GM12878 (cell line): ENCODE measurements at regions not wholly inside any gene's neighbourhood (a gene's known extent, or its start where the extent isn't known, plus 50 kb on each side); places are given as distances from the start of the nearest gene placed in this dataset.

Experiments
- ATAC-seq: fragments of 200-7000 bp; cut with Tn5 transposase; 3 replicates; pipeline ENCODE4 v1.9.1; 2020; ENCODE audit warnings: mild to moderate bottlenecking, moderate library complexity
- BruUV-seq: library from RNA; stranded (reverse); fragments of 400-500 nt; replicated peaks from 2 replicates; lab custom pipeline; 2021; lab: Mats Ljungman, UMichigan
- CTCF ChIA-PET: fragments of 300-600 bp; sonication (Branson Sonifier 250); formaldehyde crosslinking; extraction: SDS; loops from one replicate; lab custom pipeline; 2021; ENCODE audit warnings: inconsistent platforms; lab: Yijun Ruan, JAX
- POLR2A ChIA-PET: fragments of 350-600 bp; formaldehyde crosslinking; extraction: SDS; loops from one replicate; lab custom pipeline; 2021; ENCODE audit warnings: inconsistent platforms; lab: Charles Lee
- RAD21 ChIA-PET: fragments of 300-600 bp; sonication (Branson Sonifier 250); formaldehyde crosslinking; loops from one replicate; lab custom pipeline; 2023; ENCODE audit warnings: antibody characterized with exemption; ENCODE audit not compliant: unreplicated experiment; lab: Charles Lee
- SMC1A ChIA-PET: fragments of 300-600 bp; sonication (Branson Sonifier 250); formaldehyde crosslinking; loops from one replicate; lab custom pipeline; 2023; ENCODE audit not compliant: unreplicated experiment, uncharacterized antibody; lab: Charles Lee
- DNase-seq: peaks from one replicate; pipeline ENCODE4 v3.0.0-alpha.2; 2011; ENCODE audit warnings: low read depth, low spot score
- FAIRE-seq: peaks from 3 replicates; lab custom pipeline; 2011; peaks lifted over from hg19 to GRCh38; lab: Jason Lieb, UNC
- H2AFZ ChIP-seq: 2 replicates; pipeline ENCODE4 v1.6.0; 2011; ENCODE audit warnings: low read depth, low read length, control low read depth; ENCODE audit not compliant: control insufficient read depth
- H3K27ac ChIP-seq: 2 replicates; pipeline ENCODE4 v1.5.1; 2011; ENCODE audit warnings: control low read depth; ENCODE audit not compliant: control insufficient read depth, insufficient read depth
- H3K27me3 ChIP-seq, 2 experiments: replicated peaks in 1 of 2; 2 replicates each; pipeline versions ENCODE4 v1.6.0 to v1.6.1; 2011; ENCODE audit warnings: low read length in 1 of 2; ENCODE audit not compliant: control insufficient read depth in 2 of 2, insufficient read depth in 2 of 2
- H3K36me3 ChIP-seq, 2 experiments: 2 replicates each; pipeline ENCODE4 v1.5.1; 2011; ENCODE audit warnings: low read length in 1 of 2; ENCODE audit not compliant: control insufficient read depth in 2 of 2, insufficient read depth in 2 of 2
- H3K4me1 ChIP-seq: 2 replicates; pipeline ENCODE4 v1.6.1; 2011; ENCODE audit warnings: mild to moderate bottlenecking, low read length, moderate library complexity, mixed read lengths; ENCODE audit not compliant: control insufficient read depth, insufficient read depth
- H3K4me2 ChIP-seq: 2 replicates; pipeline ENCODE4 v1.6.0; 2011; ENCODE audit warnings: control low read depth; ENCODE audit not compliant: control insufficient read depth, insufficient read depth
- H3K4me3 ChIP-seq: fragments of 200-600 bp; sonication (generic); 2 replicates; pipeline ENCODE4 v1.5.1; 2016
- H3K79me2 ChIP-seq: 2 replicates; pipeline ENCODE4 v1.6.0; 2011; ENCODE audit warnings: low read length; ENCODE audit not compliant: control insufficient read depth, insufficient read depth
- H3K9ac ChIP-seq: 2 replicates; pipeline ENCODE4 v1.8.0; 2011; ENCODE audit warnings: low read length, control low read depth, mixed read lengths; ENCODE audit not compliant: control insufficient read depth, insufficient read depth
- H3K9me3 ChIP-seq: replicated peaks from 3 replicates; pipeline ENCODE4 v1.5.1; 2011; ENCODE audit warnings: mild to moderate bottlenecking, low read length; ENCODE audit not compliant: control insufficient read depth, insufficient read depth
- H4K20me1 ChIP-seq: 2 replicates; pipeline ENCODE4 v1.6.0; 2011; ENCODE audit not compliant: control insufficient read depth, insufficient read depth
- IRF5 ChIP-seq: fragments of 450-650 bp; IDR thresholded peaks from 2 replicates; pipeline ENCODE4 v1.6.1; 2017; ENCODE audit warnings: borderline replicate concordance
- NBN ChIP-seq: fragments of 450-650 bp; IDR thresholded peaks from 2 replicates; pipeline ENCODE4 v1.6.1; 2016
- RB1 ChIP-seq: fragments of 450-650 bp; formaldehyde crosslinking; IDR thresholded peaks from 2 replicates; pipeline ENCODE4 v1.6.1; 2017; ENCODE audit warnings: mild to moderate bottlenecking, borderline replicate concordance
- RELB ChIP-seq: fragments of 450-650 bp; IDR thresholded peaks from 2 replicates; pipeline ENCODE4 v1.6.1; 2017; ENCODE audit warnings: low read depth, mild to moderate bottlenecking, moderate library complexity
- SIX5 ChIP-seq: IDR thresholded peaks from 2 replicates; pipeline ENCODE4 v1.6.1; 2011; ENCODE audit warnings: mild to moderate bottlenecking, low read depth, low read length, moderate library complexity; ENCODE audit not compliant: severe bottlenecking
- SMAD1 ChIP-seq: fragments of 450-650 bp; IDR thresholded peaks from 2 replicates; pipeline ENCODE4 v1.6.1; 2018; ENCODE audit warnings: mild to moderate bottlenecking, low read depth; ENCODE audit not compliant: partially characterized antibody
- TCF12 ChIP-seq: IDR thresholded peaks from 2 replicates; pipeline ENCODE4 v1.6.1; 2011; ENCODE audit warnings: low read depth, mild to moderate bottlenecking, low read length
- ZBED1 ChIP-seq: IDR thresholded peaks from 2 replicates; pipeline ENCODE4 v1.6.1; 2016; ENCODE audit warnings: borderline replicate concordance
- ZBTB33 ChIP-seq: fragments of 450-650 bp; IDR thresholded peaks from 2 replicates; pipeline ENCODE4 v1.6.1; 2017; ENCODE audit warnings: mild to moderate bottlenecking
- WGBS: methylation state at CpG from one replicate; pipeline ENCODE4 v1.1.6; 2016; ENCODE audit warnings: low lambda C conversion rate; ENCODE audit not compliant: insufficient replicate concordance, insufficient coverage; ENCODE audit errors: missing lambda C conversion rate; 5-methylcytosine and 5-hydroxymethylcytosine counted together
- in situ Hi-C: fragments of 300-500 bp; cut with MboI; formaldehyde crosslinking; loops from 9 replicates; pipeline ENCODE4 v1.14.3; 2018; ENCODE audit warnings: mixed read lengths
- intact Hi-C: fragments of 100-400 bp; cut with micrococcal nuclease; formaldehyde crosslinking; loops from one replicate; pipeline ENCODE4 v1.14.2; 2022; ENCODE audit not compliant: unreplicated experiment

- TF ChIP-seq RELB: no peak
- TF ChIP-seq SIX5: no peak
- no peak for TF ChIP-seq IRF5
Observed at GRCh38 chr6:21710908-21711627, 117.5 kb downstream of the SOX4 start (continued).

GRCh38 chr6:21712213-21712612, 118.7 kb downstream of the SOX4 start:
- H3K4me1 ChIP-seq: no peaks in the 10 kb centered on the region
- BruUV-seq: no TSS peak
- no peaks in the 10 kb centered on the region for H3K9me3 ChIP-seq
- H3K9ac ChIP-seq: no peak overlapping the region
- WGBS: 44% methylated on average over 4 of the region's 4 CpGs
- no peak for TF ChIP-seq SMAD1
- no peak for TF ChIP-seq ZBTB33
- no peak for TF ChIP-seq ZBED1
- TF ChIP-seq NBN: no peak
- TF ChIP-seq TCF12: no peak
- TF ChIP-seq RB1: no peak
- CTCF ChIA-PET: no interaction called here
- no peak overlapping the region for H3K4me3 ChIP-seq
- no peak for ATAC-seq
- DNase-seq: no peak
- no peaks in the 10 kb centered on the region for H4K20me1 ChIP-seq
- no peak overlapping the region for H3K4me2 ChIP-seq
- H3K27ac ChIP-seq: no peak overlapping the region
- no peak overlapping the region for H2AFZ ChIP-seq
- FAIRE-seq: no peak
- in situ Hi-C loops: no loop called here
- H3K79me2 ChIP-seq: no peaks in the 10 kb centered on the region
- SMC1A ChIA-PET: no interaction called here
- POLR2A ChIA-PET: no interaction called here
- no peaks in the 10 kb centered on the region for H3K27me3 ChIP-seq
- intact Hi-C loops: no loop called here
- no peaks in the 10 kb centered on the region for H3K36me3 ChIP-seq
- RAD21 ChIA-PET: no interaction called here
